Nephron progenitor cell (in vitro differentiated cells): ENCODE measurements at regions not wholly inside any gene's neighbourhood (a gene's known extent, or its start where the extent isn't known, plus 50 kb on each side); places are given as distances from the start of the nearest gene placed in this dataset.

Source experiments
- DNase-seq: peaks from one replicate; pipeline ENCODE4 v3.0.0; 2021
- H3K27ac Mint-ChIP-seq: 2 replicates; pipeline ENCODE4 v1.8.0; 2021; ENCODE audit warnings: mild to moderate bottlenecking, moderate library complexity, mixed read lengths
- H3K27me3 Mint-ChIP-seq: 2 replicates; pipeline ENCODE4 v1.8.0; 2021; ENCODE audit warnings: mild to moderate bottlenecking, low read depth, mixed read lengths; ENCODE audit not compliant: poor library complexity
- H3K36me3 Mint-ChIP-seq: 2 replicates; pipeline ENCODE4 v1.8.0; 2021; ENCODE audit warnings: low read depth, mixed read lengths
- H3K4me1 Mint-ChIP-seq: 2 replicates; pipeline ENCODE4 v1.8.0; 2021; ENCODE audit warnings: mixed read lengths
- H3K4me3 Mint-ChIP-seq: 2 replicates; pipeline ENCODE4 v1.8.0; 2021; ENCODE audit warnings: mild to moderate bottlenecking, moderate library complexity, mixed read lengths
- H3K9me3 Mint-ChIP-seq: 2 replicates; pipeline ENCODE4 v1.8.0; 2021; ENCODE audit warnings: mild to moderate bottlenecking, moderate library complexity, mixed read lengths
- TF ChIP-seq, protein P1 (sequence below): fragments of 200-600 bp; sonication (generic); IDR thresholded peaks from 2 replicates; pipeline ENCODE4 v1.5.0; 2021; ENCODE audit warnings: antibody characterized with exemption

GRCh38 chr5:155081618-155082017 is 68.1 kb downstream of the KIF4B start:
- no peak for DNase-seq
- H3K27ac Mint-ChIP-seq, result no peak overlapping the region
- TF ChIP-seq, protein P1, sequence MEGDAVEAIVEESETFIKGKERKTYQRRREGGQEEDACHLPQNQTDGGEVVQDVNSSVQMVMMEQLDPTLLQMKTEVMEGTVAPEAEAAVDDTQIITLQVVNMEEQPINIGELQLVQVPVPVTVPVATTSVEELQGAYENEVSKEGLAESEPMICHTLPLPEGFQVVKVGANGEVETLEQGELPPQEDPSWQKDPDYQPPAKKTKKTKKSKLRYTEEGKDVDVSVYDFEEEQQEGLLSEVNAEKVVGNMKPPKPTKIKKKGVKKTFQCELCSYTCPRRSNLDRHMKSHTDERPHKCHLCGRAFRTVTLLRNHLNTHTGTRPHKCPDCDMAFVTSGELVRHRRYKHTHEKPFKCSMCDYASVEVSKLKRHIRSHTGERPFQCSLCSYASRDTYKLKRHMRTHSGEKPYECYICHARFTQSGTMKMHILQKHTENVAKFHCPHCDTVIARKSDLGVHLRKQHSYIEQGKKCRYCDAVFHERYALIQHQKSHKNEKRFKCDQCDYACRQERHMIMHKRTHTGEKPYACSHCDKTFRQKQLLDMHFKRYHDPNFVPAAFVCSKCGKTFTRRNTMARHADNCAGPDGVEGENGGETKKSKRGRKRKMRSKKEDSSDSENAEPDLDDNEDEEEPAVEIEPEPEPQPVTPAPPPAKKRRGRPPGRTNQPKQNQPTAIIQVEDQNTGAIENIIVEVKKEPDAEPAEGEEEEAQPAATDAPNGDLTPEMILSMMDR, result no peak
- no peak overlapping the region for H3K4me3 Mint-ChIP-seq
- no peaks in the 10 kb centered on the region for H3K36me3 Mint-ChIP-seq
- H3K27me3 Mint-ChIP-seq, result peaks cover 55% of the 10 kb centered on the region
- no peaks in the 10 kb centered on the region for H3K9me3 Mint-ChIP-seq
- H3K4me1 Mint-ChIP-seq, result peaks cover 11% of the 10 kb centered on the region

- H3K27me3 Mint-ChIP-seq, result peaks cover 50% of the 10 kb centered on the region
- no peak for DNase-seq
- no peak overlapping the region for H3K4me3 Mint-ChIP-seq
- H3K36me3 Mint-ChIP-seq, result no peaks in the 10 kb centered on the region
- H3K27ac Mint-ChIP-seq, result no peak overlapping the region
- peaks cover 11% of the 10 kb centered on the region for H3K4me1 Mint-ChIP-seq
- TF ChIP-seq, protein P1, result no peak
- H3K9me3 Mint-ChIP-seq, result no peaks in the 10 kb centered on the region
These were observed 68.8 kb downstream of the KIF4B start for GRCh38 chr5:155082401-155082800.

- H3K4me1 Mint-ChIP-seq, result peaks cover 6% of the 10 kb centered on the region
- TF ChIP-seq, protein P1, result no peak
- peaks cover 29% of the 10 kb centered on the region for H3K27me3 Mint-ChIP-seq
- no peaks in the 10 kb centered on the region for H3K9me3 Mint-ChIP-seq
- DNase-seq, result no peak
- no peaks in the 10 kb centered on the region for H3K36me3 Mint-ChIP-seq
- no peak overlapping the region for H3K4me3 Mint-ChIP-seq
- H3K27ac Mint-ChIP-seq, result no peak overlapping the region
These were observed 71.9 kb downstream of the KIF4B start for GRCh38 chr5:155085282-155085989.

- no peaks in the 10 kb centered on the region for H3K4me1 Mint-ChIP-seq
- peaks cover 30% of the 10 kb centered on the region for H3K27me3 Mint-ChIP-seq
- no peak overlapping the region for H3K27ac Mint-ChIP-seq
- TF ChIP-seq, protein P1, result no peak
- no peaks in the 10 kb centered on the region for H3K9me3 Mint-ChIP-seq
- DNase-seq, result no peak
- no peak overlapping the region for H3K4me3 Mint-ChIP-seq
- H3K36me3 Mint-ChIP-seq, result no peaks in the 10 kb centered on the region
These were observed 73.5 kb downstream of the KIF4B start for GRCh38 chr5:155087036-155087435.

DNA sequence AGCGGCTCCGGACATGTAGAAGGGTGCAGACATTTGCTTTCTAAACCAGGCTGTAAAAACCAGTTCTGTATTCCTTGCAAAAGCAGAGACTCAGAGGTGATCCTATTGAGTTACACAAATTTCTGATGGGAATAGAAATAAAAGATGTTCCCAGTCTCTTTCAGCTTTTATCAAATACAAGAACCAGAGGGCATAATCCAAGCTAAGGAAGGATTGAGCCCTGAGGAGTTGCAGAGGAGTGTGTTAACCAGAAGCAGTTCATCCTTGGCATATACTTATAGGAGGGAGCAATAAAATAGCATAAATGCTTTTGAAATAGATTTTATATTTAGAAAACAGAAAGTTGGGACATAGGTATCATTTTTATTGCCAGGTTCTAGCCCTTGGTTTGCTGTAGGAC is 75.3 kb downstream of the KIF4B start:
- H3K4me3 Mint-ChIP-seq, result no peak overlapping the region
- no peak for DNase-seq
- no peaks in the 10 kb centered on the region for H3K9me3 Mint-ChIP-seq
- H3K27ac Mint-ChIP-seq, result no peak overlapping the region
- H3K27me3 Mint-ChIP-seq, result peaks cover 35% of the 10 kb centered on the region
- H3K4me1 Mint-ChIP-seq, result no peaks in the 10 kb centered on the region
- no peaks in the 10 kb centered on the region for H3K36me3 Mint-ChIP-seq
- TF ChIP-seq, protein P1, result no peak

DNA sequence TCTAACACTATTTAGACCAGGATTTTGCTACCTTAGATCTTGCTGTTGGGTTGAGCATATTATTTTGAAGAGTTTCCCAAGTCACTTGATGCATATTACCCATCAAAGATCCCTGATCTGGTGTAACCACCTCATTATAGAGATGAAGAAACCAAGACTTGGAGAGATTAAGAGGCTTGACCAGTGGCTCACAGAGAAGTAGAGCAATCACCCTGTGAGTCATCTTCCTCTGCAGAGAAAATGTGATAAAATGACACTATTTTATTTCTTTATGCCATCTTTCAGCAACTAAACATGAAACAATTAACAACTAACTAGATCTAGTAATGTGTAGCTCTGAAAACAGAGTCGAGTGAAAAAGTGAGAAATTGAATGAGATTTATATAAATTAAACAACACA is 76.1 kb downstream of the KIF4B start:
- no peak for DNase-seq
- no peak overlapping the region for H3K4me3 Mint-ChIP-seq
- H3K4me1 Mint-ChIP-seq, result no peaks in the 10 kb centered on the region
- H3K27ac Mint-ChIP-seq, result no peak overlapping the region
- H3K9me3 Mint-ChIP-seq, result no peaks in the 10 kb centered on the region
- H3K36me3 Mint-ChIP-seq, result no peaks in the 10 kb centered on the region
- H3K27me3 Mint-ChIP-seq, result peaks cover 32% of the 10 kb centered on the region
- TF ChIP-seq, protein P1, result no peak
